Osteoblast (primary cell): ENCODE measurements at regions not wholly inside any gene's neighbourhood (a gene's known extent, or its start where the extent isn't known, plus 50 kb on each side); places are given as distances from the start of the nearest gene placed in this dataset.

Experiments
- DNase-seq: peaks from one replicate; pipeline ENCODE4 v3.0.0; 2011; ENCODE audit warnings: low spot score, mixed read lengths; ENCODE audit not compliant: insufficient read length; ENCODE audit errors: missing footprints
- H2AFZ ChIP-seq: 2 replicates; pipeline ENCODE4 v1.6.0; 2011; ENCODE audit warnings: mild to moderate bottlenecking, low read length
- H3K27ac ChIP-seq: 2 replicates; pipeline ENCODE4 v1.5.1; 2011; ENCODE audit warnings: mild to moderate bottlenecking, low read depth, low read length, moderate library complexity
- H3K27me3 ChIP-seq: 2 replicates; pipeline ENCODE4 v1.6.0; 2012; ENCODE audit warnings: mild to moderate bottlenecking, control low read depth, inconsistent platforms, low read length, moderate library complexity; ENCODE audit not compliant: insufficient read depth
- H3K36me3 ChIP-seq: 2 replicates; pipeline ENCODE4 v1.5.1; 2011; ENCODE audit warnings: mild to moderate bottlenecking, low read length, control low read depth, moderate library complexity; ENCODE audit not compliant: insufficient read depth
- H3K4me1 ChIP-seq: 2 replicates; pipeline ENCODE4 v1.5.1; 2011; ENCODE audit warnings: mild to moderate bottlenecking, low read length, control low read depth, moderate library complexity; ENCODE audit not compliant: insufficient read depth
- H3K4me2 ChIP-seq: 2 replicates; pipeline ENCODE4 v1.6.0; 2011; ENCODE audit warnings: mild to moderate bottlenecking, low read length; ENCODE audit not compliant: insufficient read depth
- H3K4me3 ChIP-seq: fragments of 200-600 bp; sonication (generic); 3 replicates; pipeline ENCODE4 v1.5.1; 2012; ENCODE audit warnings: mild to moderate bottlenecking, low read length, inconsistent platforms; ENCODE audit not compliant: insufficient read depth
- H3K79me2 ChIP-seq: 2 replicates; pipeline ENCODE4 v1.6.0; 2012; ENCODE audit warnings: mild to moderate bottlenecking, low read length, control low read depth, inconsistent platforms; ENCODE audit not compliant: insufficient read depth
- H3K9me3 ChIP-seq: 2 replicates; pipeline ENCODE4 v1.5.1; 2011; ENCODE audit warnings: low read depth, low read length, control low read depth
- H4K20me1 ChIP-seq: 2 replicates; pipeline ENCODE4 v1.6.0; 2012; ENCODE audit warnings: mild to moderate bottlenecking, low read length, control low read depth; ENCODE audit not compliant: insufficient read depth
- CTCF ChIP-seq: IDR thresholded peaks from 2 replicates; pipeline ENCODE4 v1.5.1; 2011; ENCODE audit warnings: mild to moderate bottlenecking, low read depth, low read length, moderate library complexity; ENCODE audit errors: extremely low read depth

- Histone ChIP-seq H3K79me2 (no peaks in the 10 kb centered on the region), H4K20me1 (no peaks in the 10 kb centered on the region), H3K9me3 (no peaks in the 10 kb centered on the region), H2AFZ (no peak overlapping the region), H3K36me3 (no peaks in the 10 kb centered on the region), H3K27me3 (peaks cover 3% of the 10 kb centered on the region), H3K4me1 (peaks cover 21% of the 10 kb centered on the region), H3K27ac (no peak overlapping the region), H3K4me3 (no peak overlapping the region), H3K4me2 (no peak overlapping the region)
- DNase-seq, result no peak
- TF ChIP-seq CTCF, result no peak
Observed at GRCh38 chr5:66249920-66250319, 105.8 kb downstream of the SREK1 start.

GRCh38 chr5:66252849-66253248, 108.7 kb downstream of the SREK1 start:
- H3K4me1 ChIP-seq, result peaks cover 1% of the 10 kb centered on the region
- no peak overlapping the region for H3K27ac ChIP-seq
- H3K36me3 ChIP-seq, result no peaks in the 10 kb centered on the region
- H2AFZ ChIP-seq, result no peak overlapping the region
- no peak overlapping the region for H3K4me3 ChIP-seq
- H3K27me3 ChIP-seq, result peaks cover 3% of the 10 kb centered on the region
- TF ChIP-seq CTCF, result no peak
- no peak for DNase-seq
- no peaks in the 10 kb centered on the region for H3K79me2 ChIP-seq
- H4K20me1 ChIP-seq, result no peaks in the 10 kb centered on the region
- H3K9me3 ChIP-seq, result no peaks in the 10 kb centered on the region
- no peak overlapping the region for H3K4me2 ChIP-seq

- Histone ChIP-seq H3K4me3 (no peak overlapping the region), H3K36me3 (no peaks in the 10 kb centered on the region), H3K9me3 (no peaks in the 10 kb centered on the region)
Observed at GRCh38 chr5:66255714-66256113, 111.6 kb downstream of the SREK1 start.

GRCh38 chr5:66273121-66273520, 129.0 kb downstream of the SREK1 start:
- DNase-seq, result no peak
- Histone ChIP-seq H3K79me2 (no peaks in the 10 kb centered on the region), H3K36me3 (no peaks in the 10 kb centered on the region), H3K27me3 (peaks cover 14% of the 10 kb centered on the region), H3K4me2 (no peak overlapping the region), H3K9me3 (no peaks in the 10 kb centered on the region), H2AFZ (no peak overlapping the region), H3K27ac (no peak overlapping the region), H4K20me1 (no peaks in the 10 kb centered on the region), H3K4me1 (no peaks in the 10 kb centered on the region), H3K4me3 (no peak overlapping the region)
- TF ChIP-seq CTCF, result no peak

More at GRCh38 chr5:66255714-66256113, 111.6 kb downstream of the SREK1 start:
- Histone ChIP-seq H3K27me3 (peaks cover 3% of the 10 kb centered on the region), H3K27ac (no peak overlapping the region), H2AFZ (no peak overlapping the region), H3K79me2 (no peaks in the 10 kb centered on the region), H4K20me1 (no peaks in the 10 kb centered on the region), H3K4me1 (no peaks in the 10 kb centered on the region), H3K4me2 (no peak overlapping the region)
- TF ChIP-seq CTCF, result no peak
- no peak for DNase-seq
